Activated CD8-positive, alpha-beta memory T cell treated with anti-CD3 and anti-CD28 coated beads, Interleukin-2, amount 50 U/mL, for 4 hours (primary cell): ENCODE measurements at regions not wholly inside any gene's neighbourhood (a gene's known extent, or its start where the extent isn't known, plus 50 kb on each side); places are given as distances from the start of the nearest gene placed in this dataset.
"Not testable (repeated sequence)": the region's sequence is repeated elsewhere in the genome, so short reads cannot be mapped to it uniquely, and the experiment has no call there.

ENCODE experiments used
- DNase-seq: peaks from one replicate; pipeline ENCODE4 v3.0.0-alpha.2; 2020

DNA sequence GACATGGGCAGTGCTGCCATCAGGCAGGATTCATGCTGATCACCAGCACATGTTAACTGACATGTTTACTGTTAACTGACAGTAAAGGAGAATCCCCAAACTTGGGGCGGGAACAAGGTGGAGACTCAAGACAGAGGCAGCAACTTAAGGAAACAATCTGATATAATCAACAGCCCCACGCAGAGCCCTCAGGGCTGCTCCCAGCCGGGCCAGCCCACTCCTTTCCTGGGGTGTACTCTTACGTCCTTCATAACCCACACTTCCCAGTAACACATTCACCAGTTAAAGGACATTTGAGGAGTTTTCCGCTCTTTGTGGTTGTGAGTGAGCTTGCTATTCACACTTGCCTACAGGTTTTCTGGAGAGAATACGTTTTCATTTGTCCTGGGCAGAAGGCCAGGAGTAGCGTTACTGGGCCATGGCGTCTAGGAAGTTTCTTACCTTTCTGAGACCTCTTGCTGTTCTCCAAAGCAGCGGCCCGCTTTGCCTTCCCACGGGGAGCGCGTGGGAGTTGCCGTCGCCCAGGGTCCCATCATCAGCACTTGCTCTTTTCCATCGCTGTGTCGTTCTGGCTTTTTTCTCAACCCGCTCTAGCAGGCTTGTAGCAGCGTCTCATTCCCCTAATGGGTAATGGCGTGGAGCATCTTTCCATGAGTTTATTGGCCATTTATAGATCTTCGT is 56.4 kb downstream of the FOXF2 start:
- DNase-seq, result no peak

DNA sequence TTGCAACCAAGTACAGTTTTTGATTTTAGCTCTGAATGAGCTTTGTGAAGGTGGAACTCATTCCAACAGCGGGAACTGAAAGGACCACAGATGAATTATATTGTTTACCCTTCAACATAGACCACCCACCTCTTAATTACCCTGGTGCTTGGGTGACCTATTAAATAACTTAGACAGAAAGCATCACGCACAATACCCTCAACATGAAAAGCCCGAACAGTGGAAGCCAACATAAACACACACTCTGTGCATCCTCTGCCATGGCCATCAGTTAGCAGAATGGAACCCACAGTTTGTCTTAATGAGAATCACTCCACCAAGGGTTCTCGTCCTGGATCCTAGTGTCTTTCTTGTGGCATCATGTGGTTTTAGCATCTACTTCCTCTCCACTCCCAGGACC is 60.5 kb downstream of the FOXF2 start:
- no peak for DNase-seq

DNA sequence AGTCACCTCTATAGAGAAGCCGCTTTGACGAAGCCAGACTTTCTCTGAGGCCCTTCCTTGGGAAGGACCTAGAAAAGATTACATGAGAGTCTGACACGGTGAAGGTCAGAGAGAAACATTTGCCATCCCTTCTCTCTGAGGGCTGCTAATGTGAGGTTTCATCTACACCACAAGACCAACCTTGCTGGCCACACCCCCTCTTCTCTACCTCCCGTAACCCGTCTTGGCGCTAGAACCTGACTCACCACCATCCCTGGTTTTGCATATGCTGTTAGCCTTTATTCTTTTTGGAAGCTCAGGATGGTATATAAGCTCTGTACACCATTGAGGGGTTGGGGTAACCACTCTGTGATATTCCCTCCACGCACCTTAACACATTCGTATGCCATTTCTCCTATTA is 63.6 kb downstream of the FOXF2 start:
- DNase-seq, result no peak

DNA sequence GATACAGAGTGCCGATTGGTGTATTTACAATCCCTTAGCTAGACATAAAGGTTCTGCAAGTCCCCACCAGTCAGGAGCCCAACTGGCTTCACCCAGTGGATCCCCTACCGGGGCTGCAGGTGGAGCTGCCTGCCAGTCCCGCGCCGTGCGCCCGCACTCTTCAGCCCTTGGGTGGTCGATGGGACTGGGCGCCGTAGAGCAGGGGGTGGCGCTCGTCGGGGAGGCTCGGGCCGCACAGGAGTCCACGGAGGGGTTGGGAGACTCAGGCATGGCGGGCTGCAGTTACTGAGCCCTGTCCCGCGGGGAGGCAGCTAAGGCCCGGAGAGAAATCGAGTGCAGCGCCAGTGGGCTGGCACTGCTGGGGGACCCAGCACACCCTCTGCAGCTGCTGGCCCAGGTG is 67.4 kb downstream of the FOXF2 start:
- not testable (repeated sequence) for DNase-seq

DNA sequence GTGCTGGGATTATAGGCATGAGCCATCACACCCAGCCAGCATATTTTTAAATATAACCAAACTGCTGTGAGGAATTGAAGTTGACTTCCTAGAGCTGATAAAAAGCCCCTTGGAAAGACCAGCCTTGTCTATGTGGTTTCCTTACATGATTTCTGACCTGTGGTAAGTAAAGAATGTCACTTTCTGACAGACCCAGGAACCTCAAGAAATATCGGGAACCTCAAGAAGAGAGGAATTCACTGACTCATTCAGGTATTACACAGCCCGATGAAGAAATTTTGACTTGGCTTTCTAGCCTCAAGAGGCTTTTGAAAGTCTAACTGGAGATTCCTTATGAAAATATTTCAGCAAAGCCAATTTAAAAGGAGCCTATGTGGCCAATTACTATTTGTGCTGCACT is 71.8 kb downstream of the FOXF2 start:
- DNase-seq, result no peak

DNA sequence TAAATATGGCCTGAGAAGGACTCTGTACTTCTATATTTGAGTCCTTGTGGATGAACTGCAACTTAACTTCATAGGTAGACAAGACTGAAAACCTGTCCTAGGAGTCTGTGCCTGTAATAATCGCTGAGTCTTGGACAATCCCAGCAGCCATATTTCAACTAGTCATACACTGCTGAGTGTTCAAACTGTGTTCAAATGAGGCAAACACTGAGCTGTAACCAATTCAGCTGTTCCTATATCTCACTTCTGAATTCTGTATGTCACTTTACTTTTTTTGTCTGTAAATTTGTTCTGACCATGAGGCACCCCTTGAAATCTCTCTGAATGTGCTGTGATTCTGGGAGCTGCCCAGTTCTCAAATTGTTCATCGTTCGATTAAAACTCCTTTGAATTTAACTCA is 72.4 kb downstream of the FOXF2 start:
- no peak for DNase-seq

DNA sequence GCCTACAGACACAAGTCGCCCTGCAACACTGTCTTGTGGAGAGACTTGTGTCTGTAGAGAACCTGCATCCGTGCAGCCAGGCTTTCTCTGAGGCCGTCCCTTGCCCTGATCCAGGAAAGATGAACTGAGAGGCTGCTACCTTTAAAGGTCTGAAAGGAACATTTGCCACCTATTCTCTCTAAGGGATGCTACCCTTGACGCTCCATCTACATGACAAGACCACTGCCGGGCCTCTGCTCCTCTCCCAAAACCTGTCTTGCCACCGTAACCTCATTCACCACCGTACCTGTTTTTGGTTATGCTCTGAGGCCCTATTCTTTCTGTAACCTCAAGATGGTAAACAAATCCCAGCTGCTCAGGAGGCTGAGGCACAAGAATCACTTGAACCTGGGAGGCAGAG is 73.9 kb downstream of the FOXF2 start:
- DNase-seq, result no peak

DNA sequence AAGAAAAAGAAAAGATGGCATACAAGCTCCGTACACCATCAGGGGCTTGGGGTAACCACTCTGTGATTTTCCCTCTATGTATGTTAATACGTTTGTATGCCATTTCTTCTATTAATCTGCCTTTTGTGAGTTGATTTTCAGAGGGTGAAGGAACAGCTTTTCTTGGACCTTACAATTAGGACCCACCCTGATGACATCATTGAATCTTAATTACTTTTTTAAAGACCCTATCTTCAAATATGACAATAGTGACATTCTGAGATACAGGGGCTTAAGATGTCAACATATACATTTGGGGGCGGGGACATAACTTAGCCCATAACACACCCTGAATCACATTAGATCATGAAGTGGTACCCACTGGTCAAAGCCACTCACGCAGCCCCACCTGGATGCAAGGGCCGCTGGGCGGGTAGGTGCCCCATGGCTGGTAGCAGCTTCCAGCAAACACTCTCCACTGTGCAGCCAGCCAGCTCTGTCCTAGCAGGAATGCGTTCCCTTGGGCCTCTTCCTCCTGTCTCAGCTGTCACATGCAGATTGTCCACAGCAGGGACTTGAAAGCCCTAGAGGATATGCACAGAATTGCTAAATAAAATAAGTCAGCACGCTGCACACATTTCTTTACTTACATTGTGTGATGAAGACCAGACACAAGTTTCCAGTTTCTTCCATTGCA is 74.5 kb downstream of the FOXF2 start:
- no peak for DNase-seq

DNA sequence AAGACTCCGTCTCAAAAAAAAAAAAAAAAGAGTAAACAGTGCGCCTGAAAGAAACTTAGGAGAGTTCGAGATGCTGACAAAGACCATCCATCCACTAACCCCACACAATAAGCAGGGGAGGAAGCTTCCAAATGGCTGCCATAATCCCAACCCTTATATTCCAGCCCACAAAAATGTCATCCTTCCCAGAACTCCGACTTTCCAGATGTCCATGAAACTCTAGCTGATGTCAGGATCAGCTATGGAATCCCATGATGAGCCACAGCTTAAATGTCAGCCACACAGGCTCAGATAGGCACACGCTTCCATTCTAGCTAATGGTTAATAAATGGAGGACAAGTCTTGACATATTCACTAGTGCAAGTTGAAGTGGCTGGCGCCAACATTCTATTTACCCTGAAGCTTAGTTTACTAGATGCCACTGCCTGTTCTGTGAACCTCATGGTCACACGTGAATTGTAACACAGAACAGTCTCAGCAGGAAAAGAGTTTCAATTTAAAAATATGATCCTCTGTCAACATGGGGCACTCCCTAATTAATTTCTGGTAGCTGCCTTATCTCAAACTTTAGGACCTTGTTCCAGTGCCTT is 75.5 kb downstream of the FOXF2 start:
- no peak for DNase-seq

DNA sequence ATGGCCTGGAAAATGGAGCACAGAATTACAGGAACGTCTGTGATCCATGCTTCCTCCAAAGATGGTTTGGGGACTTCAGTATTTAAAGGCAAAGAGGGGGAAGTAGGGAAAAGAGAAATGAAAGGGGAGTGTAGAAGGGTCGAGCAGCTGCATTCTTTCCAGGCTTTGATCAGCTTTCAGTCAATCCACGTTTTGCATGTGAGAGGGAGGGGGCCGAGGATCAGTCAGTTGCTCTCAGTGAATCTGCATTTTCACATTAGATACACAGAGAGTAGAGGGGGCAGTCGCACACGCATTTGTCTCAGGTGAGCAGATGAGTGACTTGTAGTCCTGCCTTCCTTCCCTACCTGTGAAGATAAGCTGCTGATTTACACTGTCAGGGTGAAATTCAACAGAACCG is 78.8 kb downstream of the FOXF2 start:
- no peak for DNase-seq

DNA sequence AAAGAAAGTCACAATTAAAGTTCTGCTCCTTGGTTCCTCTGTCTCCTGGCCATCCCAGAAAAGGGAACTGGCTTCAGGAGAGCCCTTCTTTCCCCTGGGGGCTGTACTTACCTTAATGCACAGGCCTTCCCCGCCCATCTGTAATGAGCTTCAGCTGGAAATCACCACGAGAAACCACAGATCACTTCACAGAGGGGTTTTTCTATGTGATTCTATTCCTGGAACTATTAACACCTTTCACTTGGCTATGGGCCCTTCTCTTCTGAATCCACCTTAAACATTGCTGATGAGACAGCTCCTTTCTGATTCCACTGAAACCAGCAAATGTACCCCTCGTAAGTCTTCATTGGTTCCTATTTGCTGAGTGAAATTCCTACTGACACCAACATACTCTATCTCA is 80.7 kb downstream of the FOXF2 start:
- no peak for DNase-seq

DNA sequence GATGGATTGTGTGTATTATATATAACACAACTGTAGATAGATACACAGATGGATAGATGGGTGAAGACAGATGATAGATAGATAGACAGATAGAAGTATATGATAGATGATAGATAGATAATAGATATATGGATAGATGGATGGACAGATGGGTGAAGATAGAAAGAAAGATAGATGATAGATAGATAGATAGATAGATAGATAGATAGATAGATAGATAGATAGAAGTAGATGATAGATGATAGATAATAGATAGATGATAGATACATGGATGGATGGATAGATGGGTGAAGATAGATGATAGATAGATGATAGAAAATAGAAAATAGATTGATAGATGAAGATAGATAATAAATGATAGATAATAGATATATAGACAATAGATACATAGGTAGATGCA is 83.3 kb downstream of the FOXF2 start:
- DNase-seq, result no peak

DNA sequence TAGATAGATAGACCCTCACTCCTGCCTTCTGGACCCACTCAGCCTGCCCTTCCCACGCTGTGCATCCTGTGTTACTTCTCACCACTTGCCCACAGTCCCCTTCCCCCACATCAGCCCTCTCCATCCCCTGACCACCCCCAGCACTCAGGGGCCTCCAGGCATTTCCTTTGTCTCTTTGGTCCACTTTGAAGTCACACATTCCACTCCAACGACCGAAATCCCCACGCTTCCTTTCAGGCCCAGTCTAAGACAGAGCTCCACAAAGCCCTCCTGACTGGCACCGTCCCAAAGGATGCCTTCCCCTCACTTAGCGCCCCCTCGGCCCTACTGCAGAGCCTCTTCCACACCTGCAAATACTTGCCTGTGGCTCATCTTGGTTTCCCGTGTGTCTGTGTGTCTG is 83.8 kb downstream of the FOXF2 start:
- DNase-seq, result no peak

DNA sequence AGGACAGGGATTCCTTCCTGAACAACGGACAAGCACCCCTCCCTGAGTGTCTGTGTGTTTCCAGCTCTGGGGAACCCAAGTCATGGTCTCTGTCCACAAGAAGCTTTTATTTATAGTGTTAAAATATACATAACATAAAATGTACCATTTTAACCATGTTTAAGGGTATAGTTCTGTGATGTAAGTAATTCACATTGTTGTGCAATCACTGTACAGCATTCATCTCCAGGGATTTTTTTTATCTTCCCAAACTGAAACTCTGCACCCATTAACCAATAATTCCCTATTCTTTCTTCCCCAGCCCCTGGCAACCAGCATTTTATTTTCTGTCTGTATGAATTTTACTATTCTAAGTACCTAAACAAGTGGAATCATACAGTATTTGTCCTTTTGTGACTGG is 84.2 kb downstream of the FOXF2 start:
- DNase-seq, result no peak

DNA sequence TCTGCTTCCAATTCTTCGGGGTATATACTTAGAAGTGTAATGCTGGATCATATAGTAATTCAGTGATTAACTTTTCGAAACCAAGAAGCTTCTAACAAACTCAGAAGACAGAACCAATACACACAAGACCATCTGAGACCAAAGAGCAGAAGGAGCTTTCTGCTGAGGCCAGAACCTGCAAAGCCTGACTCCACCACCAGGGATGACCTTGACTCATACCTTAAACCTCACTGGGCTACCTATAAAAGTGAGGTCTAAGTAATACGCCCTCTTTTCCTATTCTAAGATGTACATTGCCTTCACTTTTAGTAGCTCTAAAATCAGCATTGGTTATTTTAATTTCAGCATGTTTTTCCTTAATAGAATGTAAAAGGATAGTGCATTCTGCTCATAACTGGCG is 84.8 kb downstream of the FOXF2 start:
- no peak for DNase-seq

DNA sequence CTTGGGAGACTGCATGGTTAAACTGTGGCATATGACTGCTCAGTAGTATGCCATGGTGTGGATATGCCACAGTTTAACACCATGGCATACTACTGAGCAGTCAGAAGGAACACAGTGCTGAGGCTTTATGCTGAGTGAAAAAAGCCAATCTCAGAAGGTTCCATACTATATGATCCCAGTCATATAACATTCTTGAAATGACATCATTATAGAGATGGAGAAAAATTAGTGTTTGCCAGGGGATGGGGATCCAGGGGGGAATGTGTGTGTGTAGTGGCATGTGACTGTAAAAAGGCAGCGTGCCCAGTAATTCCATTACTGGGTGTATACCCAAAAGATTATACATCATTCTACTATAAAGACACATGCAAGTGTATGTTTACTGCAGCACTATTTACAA is 85.8 kb downstream of the FOXF2 start:
- no peak for DNase-seq

DNA sequence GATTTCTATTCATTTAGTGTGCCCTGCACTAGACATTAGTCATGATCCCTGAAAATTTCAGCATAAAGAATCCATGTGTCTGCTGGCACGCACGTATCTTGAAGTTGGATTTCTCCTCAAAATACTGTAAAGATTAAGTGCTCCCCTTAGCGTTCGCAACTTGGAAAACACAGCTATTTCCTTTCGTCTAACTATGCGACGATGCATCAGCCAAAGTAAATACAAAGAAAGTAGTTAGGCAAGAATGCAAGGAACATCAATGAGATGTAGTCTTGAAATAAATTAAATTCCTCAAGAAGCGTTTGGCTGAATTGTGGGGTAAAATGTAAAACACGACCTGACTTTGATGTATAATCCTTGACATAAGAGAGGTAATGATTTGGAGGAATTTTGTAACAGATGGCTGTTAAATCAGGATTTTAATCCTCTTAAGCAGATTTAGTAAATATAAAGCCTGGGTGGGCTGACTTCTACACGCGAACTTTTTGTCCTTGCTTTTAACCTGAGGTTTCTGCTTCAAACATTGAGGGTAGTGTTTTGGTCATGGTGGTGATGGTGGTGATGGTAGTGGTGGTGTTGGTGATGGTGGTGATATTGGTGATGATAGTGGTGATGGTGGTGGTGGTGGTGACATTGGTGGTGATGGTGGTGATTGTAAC is 88.2 kb downstream of the FOXF2 start:
- no peak for DNase-seq

DNA sequence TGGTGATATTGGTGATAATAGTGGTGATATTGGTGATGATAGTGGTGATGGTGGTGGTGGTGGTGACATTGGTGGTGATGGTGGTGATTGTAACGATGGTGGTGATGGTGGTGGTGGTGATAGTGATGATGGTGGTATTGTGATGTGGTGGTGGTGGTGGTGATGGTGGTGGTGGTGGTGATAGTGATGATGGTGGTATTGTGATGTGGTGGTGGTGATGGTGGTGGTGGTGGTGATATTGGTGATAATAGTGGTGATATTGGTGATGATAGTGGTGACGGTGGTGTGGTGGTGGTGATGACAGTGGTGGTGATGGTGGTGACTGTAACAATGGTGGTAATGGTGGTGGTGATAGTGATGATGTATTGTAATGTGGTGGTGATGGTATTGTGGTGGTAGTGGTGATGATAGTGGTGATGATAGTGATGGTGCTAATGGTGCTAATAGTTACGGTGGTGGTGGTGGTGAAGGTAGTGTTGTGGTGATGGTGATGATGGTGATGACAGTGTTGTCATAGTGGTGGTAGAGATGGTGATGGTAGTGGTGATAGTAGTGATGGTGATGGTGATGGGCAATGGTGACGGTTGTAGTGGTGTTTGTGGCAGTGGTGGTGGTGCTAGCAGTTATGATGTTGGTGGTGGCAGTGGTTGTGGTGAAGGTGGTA is 88.9 kb downstream of the FOXF2 start:
- DNase-seq, result not testable (repeated sequence)

DNA sequence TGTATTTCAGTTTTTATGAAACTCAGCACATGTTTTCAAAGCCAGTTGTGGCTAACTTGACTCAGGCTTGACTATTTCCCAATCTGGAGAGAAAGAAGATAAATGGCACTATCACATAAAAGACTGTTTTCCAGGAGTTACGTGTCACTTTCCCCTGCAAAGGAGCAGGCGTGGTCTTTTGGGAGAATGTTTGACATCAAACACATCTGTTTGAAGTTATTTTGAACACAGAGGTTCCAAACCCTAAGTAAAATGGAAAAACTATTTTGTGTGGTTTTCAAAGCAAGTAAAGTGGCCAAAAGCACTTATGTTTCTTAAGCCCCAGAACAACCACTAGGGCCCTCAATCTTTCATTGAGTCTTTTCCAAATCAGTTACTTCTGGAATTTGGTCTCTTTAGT is 89.7 kb downstream of the FOXF2 start:
- no peak for DNase-seq

DNA sequence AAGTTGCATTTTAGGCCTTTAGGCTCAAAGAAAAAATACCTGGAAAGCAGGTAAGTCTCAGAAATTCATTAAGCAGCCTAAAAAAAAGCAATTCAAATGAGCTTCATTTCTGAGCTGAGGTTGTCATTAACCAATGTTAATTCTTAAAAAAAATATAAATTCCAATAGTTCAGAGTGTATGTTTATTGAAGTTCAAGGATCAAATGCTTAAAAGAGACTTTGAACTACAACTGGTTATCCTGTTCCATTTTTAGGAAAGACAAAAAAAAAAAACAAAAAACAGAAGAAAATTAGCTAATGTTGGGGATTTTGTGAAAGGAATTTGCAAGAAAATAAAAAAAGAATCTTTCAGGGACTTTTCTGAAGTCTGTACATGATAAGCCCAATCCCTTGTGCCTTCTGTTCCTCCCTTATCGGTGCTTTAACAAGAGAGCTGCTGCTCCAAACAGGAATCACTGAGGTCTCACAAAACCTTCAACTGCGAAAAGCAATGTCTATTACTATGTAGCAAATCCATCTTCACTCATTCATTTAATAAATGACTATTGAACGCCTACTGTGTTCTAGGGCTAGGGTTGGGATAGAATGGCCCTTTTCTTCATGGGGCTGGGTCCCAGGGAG is 90.3 kb downstream of the FOXF2 start:
- no peak for DNase-seq

DNA sequence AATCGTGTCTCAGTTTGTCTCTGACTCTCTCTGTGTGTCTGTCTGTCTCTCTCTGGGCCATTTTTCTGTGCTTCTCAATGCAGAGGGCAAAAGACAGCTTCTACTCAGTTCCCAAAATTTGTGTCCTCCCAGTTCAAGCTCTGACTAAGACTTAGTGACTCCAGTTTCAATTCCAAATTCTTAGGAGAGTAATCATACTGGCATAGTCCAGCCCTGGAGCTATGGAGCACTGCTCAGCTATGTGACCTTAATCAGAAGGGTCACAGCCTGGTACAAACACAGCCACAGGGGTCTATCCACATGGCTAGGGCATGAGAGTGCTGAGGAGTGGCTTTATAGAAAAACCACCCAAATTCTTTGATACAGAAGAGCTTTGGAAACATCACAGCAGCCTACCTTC is 91.9 kb downstream of the FOXF2 start:
- no peak for DNase-seq

DNA sequence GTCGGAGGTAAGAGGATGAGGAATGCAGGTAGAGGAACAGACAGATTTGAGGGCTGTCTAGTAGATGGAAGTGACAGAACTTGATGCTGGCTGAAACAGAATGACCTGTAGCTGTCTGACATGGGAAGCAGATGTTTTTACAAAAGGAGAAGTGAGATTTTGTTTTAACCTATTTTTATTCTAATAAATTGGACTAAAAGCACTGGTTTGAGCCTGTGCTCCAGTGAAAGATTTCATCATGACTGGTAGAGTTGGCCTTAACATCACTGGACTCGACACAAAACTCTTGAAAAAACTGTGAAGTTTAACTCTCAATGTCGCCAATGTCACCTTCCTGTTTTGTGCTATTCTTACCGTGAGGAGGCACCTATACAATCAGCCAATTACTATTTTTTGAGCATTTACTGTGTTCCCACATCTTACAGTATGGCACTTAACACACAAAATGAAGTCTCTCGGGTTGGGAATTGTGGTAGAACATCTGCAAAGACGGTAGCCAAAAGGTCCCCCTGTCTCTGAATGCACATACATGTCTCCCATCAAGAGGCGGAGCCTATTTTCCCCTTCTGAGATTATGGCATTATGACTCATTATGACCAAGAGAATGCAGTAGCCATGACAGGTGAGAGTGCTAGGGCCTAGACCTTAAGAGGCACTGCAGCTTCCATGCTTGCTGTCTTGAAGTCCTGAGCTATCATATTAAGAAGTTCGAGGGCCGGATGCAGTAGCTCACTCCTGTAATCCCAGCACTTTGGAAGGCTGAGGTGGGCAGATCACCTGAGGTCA is 93.2 kb downstream of the FOXF2 start:
- no peak for DNase-seq
